PFSK-1 (cell line): ENCODE measurements at regions not wholly inside any gene's neighbourhood (a gene's known extent, or its start where the extent isn't known, plus 50 kb on each side); places are given as distances from the start of the nearest gene placed in this dataset.

Source experiments
- FOXP2 ChIP-seq: optimal IDR thresholded peaks from 2 replicates; pipeline ENCODE3; 2011; ENCODE audit warnings: borderline replicate concordance, control low read depth, inconsistent platforms; ENCODE audit not compliant: insufficient read depth; ENCODE audit errors: extremely low read length, extremely low read depth
- POLR2AphosphoS5 ChIP-seq: IDR thresholded peaks from 2 replicates; pipeline ENCODE4 v1.6.1; 2012; ENCODE audit warnings: low read depth, mild to moderate bottlenecking, control low read depth, low read length, moderate library complexity
- REST ChIP-seq, 2 experiments: IDR thresholded peaks; 2 replicates each; pipeline versions ENCODE4 v1.6.1 to v1.8.0; 2011 to 2012; ENCODE audit warnings: low read depth in 2 of 2, low read length in 2 of 2, control low read depth in 1 of 2, inconsistent platforms in 1 of 2, mild to moderate bottlenecking in 1 of 2, moderate library complexity in 1 of 2; ENCODE audit not compliant: insufficient read depth in 1 of 2
- SIN3A ChIP-seq: IDR thresholded peaks from 2 replicates; pipeline ENCODE4 v1.6.1; 2012; ENCODE audit warnings: mild to moderate bottlenecking, low read length, moderate library complexity, borderline replicate concordance; ENCODE audit not compliant: insufficient read depth
- TAF1 ChIP-seq: IDR thresholded peaks from 2 replicates; pipeline ENCODE4 v1.6.1; 2012; ENCODE audit warnings: low read length, control low read depth, borderline replicate concordance; ENCODE audit not compliant: insufficient read depth

DNA sequence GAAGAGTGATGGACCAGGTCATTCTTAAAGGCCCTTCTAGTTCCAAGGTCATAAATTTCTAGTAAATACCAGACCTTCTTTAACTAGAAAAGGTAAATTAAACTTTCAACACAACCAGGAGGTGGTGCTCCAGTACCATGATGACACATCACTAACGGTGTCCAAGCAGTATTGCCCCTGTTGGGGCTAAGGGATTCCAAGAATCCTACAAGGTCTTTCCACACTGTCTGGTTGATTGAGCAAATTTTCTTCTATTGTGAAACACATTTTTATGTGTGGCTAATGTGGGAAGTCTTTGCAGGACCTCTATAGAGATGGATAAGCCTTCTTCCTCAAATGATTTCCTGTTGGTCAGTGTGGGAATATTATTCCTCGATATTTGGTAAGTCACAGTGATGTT is 459.6 kb upstream of the PAPPA start:
- no peak for TF ChIP-seq POLR2AphosphoS5
- no peak for TF ChIP-seq FOXP2
- no peak for TF ChIP-seq TAF1
- TF ChIP-seq SIN3A = no peak
- no peak for TF ChIP-seq REST (IDR thresholded peaks at IDR 0.05; ENCODE audit: insufficient read depth in 1 of 2, low read depth in 2 of 2, low read length in 2 of 2)

DNA sequence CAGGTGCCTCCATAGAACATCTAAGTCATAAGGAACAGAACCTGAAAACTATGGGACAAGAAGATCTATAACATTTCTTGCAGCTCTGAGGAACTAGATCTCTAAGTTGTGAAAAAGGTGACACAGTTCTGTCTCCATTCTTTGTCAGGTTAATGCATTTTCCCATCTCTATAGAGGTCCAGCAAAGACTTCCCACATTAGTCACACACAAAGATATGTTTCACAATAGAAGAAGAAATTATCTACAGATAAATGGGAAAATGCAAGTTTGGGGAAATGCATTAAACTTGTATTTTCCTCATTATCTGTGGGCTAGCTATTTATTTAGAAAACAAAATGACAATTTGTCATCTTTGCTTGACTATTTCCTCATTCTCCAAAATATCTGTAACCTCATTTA is 458.6 kb upstream of the PAPPA start:
- TF ChIP-seq SIN3A (no peak), TAF1 (no peak), FOXP2 (no peak), REST (IDR thresholded peaks at IDR 0.05; ENCODE audit: insufficient read depth in 1 of 2, low read depth in 2 of 2, low read length in 2 of 2) (no peak), POLR2AphosphoS5 (no peak)

DNA sequence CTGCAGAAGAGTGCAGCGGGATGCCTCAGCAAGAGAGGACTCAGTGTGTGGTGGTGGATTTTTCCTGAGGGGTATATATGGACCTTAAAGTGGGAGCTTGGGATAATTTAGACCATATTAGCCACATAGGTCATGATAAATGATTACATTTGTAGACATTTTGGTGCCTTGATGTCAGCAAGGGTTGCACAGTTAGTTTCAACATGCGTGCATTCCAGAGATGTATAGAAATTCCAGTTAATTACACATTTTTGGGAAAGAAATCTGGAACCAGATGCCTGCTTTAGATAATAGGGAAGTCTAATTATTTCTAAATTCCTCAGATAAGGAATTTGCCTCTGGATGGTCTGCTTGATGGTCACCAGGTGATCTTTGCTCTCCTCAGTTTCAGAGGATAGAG is 440.6 kb upstream of the PAPPA start:
- TF ChIP-seq FOXP2 = no peak
- no peak for TF ChIP-seq TAF1
- TF ChIP-seq REST (IDR thresholded peaks at IDR 0.05; ENCODE audit: insufficient read depth in 1 of 2, low read depth in 2 of 2, low read length in 2 of 2) = no peak
- TF ChIP-seq POLR2AphosphoS5 = no peak
- TF ChIP-seq SIN3A = no peak

- TF ChIP-seq FOXP2 = no peak
- no peak for TF ChIP-seq TAF1
- TF ChIP-seq REST (IDR thresholded peaks at IDR 0.05; ENCODE audit: insufficient read depth in 1 of 2, low read depth in 2 of 2, low read length in 2 of 2) = no peak
- no peak for TF ChIP-seq SIN3A
- TF ChIP-seq POLR2AphosphoS5 = no peak
Measured at GRCh38 chr9:115715666-115716065, 437.9 kb upstream of the PAPPA start.

- TF ChIP-seq POLR2AphosphoS5 (no peak), TAF1 (no peak), REST (IDR thresholded peaks at IDR 0.05; ENCODE audit: insufficient read depth in 1 of 2, low read depth in 2 of 2, low read length in 2 of 2) (no peak), FOXP2 (no peak), SIN3A (no peak)
Measured at GRCh38 chr9:115717298-115717697, 436.3 kb upstream of the PAPPA start.
